Fibroblast of upper back skin (primary cell): ENCODE measurements at regions not wholly inside any gene's neighbourhood (a gene's known extent, or its start where the extent isn't known, plus 50 kb on each side); places are given as distances from the start of the nearest gene placed in this dataset.
A peak's percentile ranks its signal among the peaks of the same experiment; 100 is the strongest.
"Not testable (repeated sequence)": the region's sequence is repeated elsewhere in the genome, so short reads cannot be mapped to it uniquely, and the experiment has no call there.

Experiments used
- DNase-seq: peaks from one replicate; pipeline ENCODE4 v3.0.0-alpha.2; 2013

GRCh38 chr2:19198381-19198780 lies 160.0 kb downstream of the OSR1 start:
- peak; percentile 47 for DNase-seq

GRCh38 chr2:19195661-19196060 lies 162.8 kb downstream of the OSR1 start:
- DNase-seq = peak; percentile 60

- no peak for DNase-seq
These were observed 169.0 kb downstream of the OSR1 start for GRCh38 chr2:19189391-19189790.

GRCh38 chr2:19187323-19188020 lies 171.0 kb downstream of the OSR1 start:
- DNase-seq = peak; percentile 48

- DNase-seq = peak; percentile 39
These were observed 173.3 kb downstream of the OSR1 start for GRCh38 chr2:19185086-19185485.

GRCh38 chr2:19178175-19178574 lies 180.2 kb downstream of the OSR1 start:
- no peak for DNase-seq

- DNase-seq = peak; percentile 68
These were observed 181.4 kb downstream of the OSR1 start for GRCh38 chr2:19176977-19177376.

- no peak for DNase-seq
These were observed 182.1 kb downstream of the OSR1 start for GRCh38 chr2:19176172-19176852.

GRCh38 chr2:19174176-19174575 lies 184.2 kb downstream of the OSR1 start:
- DNase-seq = no peak

GRCh38 chr2:19171409-19171808 lies 187.0 kb downstream of the OSR1 start:
- DNase-seq = no peak

GRCh38 chr2:19169134-19169768 lies 189.2 kb downstream of the OSR1 start:
- DNase-seq = no peak

- DNase-seq = not testable (repeated sequence)
These were observed 194.3 kb downstream of the OSR1 start for GRCh38 chr2:19164099-19164498.

GRCh38 chr2:19158896-19159295 lies 199.5 kb downstream of the OSR1 start:
- no peak for DNase-seq

GRCh38 chr2:19158211-19158610 lies 200.2 kb downstream of the OSR1 start:
- DNase-seq = no peak

GRCh38 chr2:19156646-19157045 lies 201.8 kb downstream of the OSR1 start:
- DNase-seq = no peak

- no peak for DNase-seq
These were observed 207.7 kb downstream of the OSR1 start for GRCh38 chr2:19150726-19151125.

GRCh38 chr2:19146867-19147266 lies 211.6 kb downstream of the OSR1 start:
- no peak for DNase-seq

GRCh38 chr2:19141234-19142004 lies 217.0 kb downstream of the OSR1 start:
- no peak for DNase-seq

- peak; percentile 88 for DNase-seq
These were observed 217.8 kb downstream of the OSR1 start for GRCh38 chr2:19140463-19141208.

GRCh38 chr2:19139386-19139785 lies 219.0 kb downstream of the OSR1 start:
- no peak for DNase-seq

- no peak for DNase-seq
These were observed 220.1 kb downstream of the OSR1 start for GRCh38 chr2:19138264-19138825.

- DNase-seq = no peak
These were observed 221.0 kb downstream of the OSR1 start for GRCh38 chr2:19137433-19137832.
